ENCODE measurements at regions not wholly inside any gene's neighbourhood (a gene's known extent, or its start where the extent isn't known, plus 50 kb on each side); places are given as distances from the start of the nearest gene placed in this dataset.

DNA sequence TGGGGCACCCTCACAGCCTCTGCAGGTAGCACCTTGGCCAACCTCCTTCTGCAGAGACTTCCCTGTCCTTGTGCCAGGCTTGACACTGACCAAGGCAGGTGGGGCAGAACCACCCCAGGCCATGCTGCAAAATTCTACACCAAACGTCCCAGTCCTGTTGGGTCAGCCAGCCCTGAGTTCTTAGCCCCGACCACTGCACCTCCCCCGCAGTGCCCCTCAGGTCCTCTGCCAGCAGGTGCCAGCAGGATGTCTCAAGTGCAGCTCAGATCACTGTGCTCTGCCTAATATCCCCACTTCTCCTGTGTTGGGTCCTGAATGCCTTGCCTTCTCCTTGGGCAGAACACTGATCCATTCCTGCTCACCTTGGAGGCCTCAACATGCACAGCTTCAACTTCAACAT lies 999.7 kb downstream of the TBC1D22A start:
- DNase-seq (ENCODE audit: low read depth), result no peak

DNA sequence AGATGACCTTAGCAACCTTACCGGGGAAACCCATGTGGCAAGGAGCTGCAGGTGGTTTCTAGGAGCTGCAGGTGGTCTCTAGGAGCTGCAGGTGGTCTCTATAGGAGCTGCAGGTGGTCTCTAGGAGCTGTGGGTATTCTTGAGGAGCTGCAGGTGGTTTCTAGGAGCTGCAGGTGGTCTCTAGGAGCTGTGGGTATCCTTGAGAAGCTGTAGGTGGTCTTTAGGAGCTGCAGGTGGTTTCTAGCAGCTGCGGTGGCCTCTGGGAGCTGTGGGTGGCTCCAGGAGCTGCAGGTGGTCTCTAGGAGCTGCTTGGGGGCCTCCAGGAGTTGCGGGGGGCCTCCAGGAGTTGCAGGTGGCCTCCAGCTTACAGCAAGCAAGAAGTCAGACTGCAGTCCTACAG lies 997.5 kb downstream of the TBC1D22A start:
- DNase-seq (ENCODE audit: low read depth), result no peak

DNA sequence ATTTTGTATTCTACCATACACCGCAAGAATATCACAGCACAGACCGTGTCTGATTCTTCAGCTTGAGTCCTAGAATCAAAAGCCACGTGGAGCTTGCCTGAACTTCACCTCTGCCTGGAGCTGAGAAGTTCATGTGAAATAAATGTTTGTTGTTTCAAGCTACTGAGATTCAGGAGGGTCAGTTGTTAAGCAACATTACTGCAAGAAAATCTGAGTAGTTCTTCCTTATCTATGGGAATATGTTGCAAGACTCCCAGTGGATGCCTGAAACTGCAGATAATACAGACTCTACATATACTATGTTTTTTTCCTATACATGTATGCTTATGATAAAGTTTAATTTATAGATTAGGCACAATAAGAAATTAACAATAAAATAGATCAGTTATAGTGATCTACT lies 995.3 kb downstream of the TBC1D22A start:
- DNase-seq (ENCODE audit: low read depth), result no peak

DNA sequence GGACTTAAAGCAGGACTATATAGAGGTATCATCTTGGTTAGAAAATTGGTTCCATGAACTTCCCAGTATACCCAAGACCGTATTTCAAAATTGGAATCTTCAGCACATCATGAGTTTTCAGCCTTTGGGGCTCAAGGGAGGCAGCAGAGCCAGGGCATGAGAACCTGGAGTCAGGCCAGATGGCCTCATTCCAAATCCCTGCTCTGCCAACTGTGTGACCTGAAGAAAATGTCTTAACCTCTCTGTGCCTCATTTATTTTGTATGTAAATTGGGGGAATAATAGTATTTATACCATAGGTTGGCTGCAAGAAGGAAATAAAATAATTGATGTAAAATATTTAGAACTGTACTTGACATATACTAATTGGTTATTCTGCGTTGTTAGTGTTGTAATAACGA lies 987.6 kb downstream of the TBC1D22A start:
- DNase-seq (ENCODE audit: low read depth), result no peak

DNA sequence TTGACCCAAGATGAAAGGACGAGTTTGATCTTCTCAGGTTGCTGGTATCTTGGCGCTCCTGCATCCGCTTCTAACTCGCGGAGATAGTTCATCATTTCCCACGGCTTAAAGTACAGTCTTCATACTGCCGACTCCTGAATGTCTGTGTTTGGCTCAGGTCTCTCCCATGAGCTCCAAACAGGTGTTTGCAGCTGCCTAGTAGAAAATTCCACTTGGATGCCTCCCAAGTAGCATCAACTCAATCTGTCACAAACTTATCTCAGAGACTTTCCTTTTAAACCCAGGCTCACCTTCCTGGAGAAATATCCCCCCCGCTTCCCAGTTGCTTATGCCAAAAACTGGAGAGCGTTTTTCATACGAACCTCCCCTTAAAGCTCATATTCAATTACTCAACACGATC lies 986.5 kb downstream of the TBC1D22A start:
- DNase-seq (ENCODE audit: low read depth), result no peak

DNA sequence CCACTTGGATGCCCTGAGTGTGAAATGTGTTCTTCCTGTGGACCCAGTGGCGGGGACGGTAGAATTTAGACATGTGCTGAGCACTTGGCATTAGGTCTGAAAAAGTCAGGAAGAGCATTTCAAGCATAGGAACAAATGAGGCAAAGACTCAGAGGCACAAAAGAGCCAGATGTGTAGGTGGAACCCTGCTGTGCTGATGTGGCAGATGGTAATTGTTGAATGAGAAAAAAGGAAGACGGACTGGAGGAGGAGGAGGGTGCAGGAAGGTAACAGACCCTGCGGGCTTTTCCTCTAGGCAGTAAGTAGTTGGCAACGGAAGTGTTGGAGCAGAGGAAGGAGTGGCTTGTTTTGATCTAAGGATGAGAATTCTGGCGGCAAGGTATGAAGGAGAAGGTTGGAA lies 985.8 kb downstream of the TBC1D22A start:
- DNase-seq (ENCODE audit: low read depth), result no peak

DNA sequence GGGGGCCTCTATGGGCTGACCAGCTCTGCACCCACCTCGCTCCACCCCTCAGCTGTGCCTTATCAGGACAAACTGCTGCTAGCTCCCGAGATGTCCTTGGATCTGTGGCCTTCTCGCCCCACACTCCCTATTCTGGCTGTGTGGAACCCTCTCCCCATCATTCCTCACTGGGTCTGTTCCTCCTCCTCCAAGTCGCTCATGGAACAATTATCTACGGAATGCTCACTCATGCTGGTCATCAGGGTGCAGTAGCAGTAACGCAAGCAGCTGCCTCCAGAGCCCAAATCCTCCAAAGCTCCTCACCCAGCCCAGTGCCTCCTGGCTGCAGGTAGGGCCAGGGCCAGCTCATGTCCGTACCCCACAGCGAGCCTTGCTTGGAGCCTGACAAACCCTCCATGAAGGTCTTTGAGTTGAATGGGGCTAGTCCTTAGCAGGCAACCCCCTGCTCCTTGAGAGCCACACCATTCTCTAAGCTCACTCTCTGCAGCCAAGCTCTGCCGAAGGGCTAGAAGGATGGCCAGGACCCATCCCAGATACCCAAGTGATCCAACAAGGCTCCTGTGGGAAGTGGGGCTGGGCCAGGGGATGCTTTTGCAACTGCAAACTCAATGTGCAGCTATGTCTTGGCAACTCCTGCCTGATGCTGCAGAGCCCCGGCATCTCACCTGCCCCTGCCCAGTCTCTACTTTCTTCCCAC lies 977.8 kb downstream of the TBC1D22A start:
- DNase-seq (ENCODE audit: low read depth), result no peak

DNA sequence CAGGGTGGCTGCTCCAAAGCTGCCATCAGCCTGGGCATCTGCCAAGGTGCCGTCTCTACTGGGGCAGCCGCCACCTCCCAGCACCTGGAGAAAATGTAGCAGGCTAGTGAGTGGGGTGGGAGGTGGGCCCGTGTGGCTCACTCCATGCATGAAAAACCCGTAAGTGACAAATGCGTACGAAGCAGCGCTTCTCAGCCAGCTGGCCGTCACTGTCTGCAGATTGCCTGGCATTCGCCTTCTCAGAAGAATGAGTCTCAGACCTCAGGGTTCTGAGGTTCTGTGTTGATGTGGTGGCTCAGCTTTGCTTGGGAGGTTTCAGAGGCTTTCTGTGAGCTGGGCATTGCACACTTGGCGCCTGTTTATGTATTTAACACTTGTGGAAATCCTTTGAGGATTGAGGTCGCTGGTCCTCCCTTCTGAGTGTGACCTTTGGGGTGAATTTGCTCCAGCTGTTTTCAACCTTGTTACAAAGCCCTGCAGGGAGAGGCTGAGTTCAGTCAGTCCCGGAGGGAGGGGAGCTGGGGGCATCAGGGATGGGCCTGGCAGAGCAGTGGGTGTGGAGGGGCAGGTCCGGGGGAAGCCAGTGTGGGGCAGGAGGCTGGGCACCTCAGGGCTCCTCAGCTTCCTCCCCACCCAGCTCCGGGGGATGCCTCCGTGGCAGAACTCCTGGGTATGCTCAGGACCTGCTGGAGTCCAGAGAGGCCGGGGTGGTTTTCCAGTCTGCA lies 977.0 kb downstream of the TBC1D22A start:
- DNase-seq (ENCODE audit: low read depth), result no peak

DNA sequence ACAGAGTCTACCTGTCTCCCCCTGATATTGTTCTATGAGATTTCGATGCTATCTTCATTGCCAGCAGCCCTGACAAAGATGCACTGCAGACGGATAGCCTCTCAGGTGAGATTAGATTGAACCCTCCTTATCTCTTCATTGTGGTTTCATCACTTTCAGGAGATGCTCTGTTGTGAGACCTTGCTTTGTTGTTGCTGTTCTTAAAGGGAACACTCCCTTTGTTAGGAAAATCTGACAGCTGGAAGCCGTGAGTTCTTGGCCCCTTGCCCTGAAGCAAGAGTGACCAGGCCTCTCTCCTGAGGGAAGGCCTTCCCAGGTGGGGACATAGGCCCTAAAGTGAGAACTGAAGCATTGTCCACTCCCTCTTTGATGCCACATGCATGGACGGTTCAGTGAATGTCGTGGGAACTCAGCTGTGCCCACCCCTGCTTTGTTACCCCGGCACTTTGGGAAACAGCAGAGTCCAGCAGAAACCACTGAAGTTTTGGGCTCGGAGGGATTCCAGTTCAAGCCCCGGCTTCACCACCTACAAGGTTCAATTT lies 976.1 kb downstream of the TBC1D22A start:
- DNase-seq (ENCODE audit: low read depth), result no peak

DNA sequence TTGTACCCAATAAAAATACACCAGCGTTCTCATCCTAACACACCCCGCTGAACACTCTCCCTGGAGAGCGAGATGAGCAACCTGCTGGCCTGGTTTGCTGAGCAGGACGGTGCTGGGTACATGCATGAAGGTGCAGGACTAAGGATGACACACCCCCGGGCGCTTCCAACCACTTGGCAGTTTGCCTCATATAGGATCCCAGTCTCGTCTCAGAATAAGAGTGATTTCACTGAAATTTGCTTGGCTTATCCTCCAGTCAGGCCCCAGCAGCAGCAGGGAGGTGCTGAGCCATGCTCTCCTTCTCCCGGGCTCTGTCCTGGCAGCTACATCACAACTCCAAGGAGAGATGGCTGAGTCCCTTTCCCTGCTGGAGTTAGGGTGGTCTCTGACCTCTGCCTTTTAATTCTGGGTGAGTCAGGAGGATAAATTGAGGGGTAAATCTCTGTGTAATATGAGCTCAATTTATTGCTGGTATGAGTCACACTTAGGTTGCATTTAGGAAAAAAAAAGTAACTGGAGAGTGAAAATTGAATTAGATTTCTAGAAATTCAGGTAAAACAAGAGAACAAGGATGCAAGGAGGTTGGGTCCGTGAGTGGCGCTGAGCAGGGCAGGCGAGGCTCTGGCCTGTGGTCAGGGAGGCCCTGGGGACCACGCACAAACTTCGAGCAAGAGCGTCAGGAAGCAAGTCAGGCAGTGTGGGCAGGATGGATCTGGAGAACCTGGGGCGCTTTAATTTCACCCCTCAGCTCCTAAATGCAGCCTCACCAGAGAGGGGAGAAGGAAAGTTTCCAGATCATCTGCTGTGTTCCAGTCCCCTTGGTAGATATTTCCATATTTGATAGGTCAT lies 974.0 kb downstream of the TBC1D22A start:
- DNase-seq (ENCODE audit: low read depth), result no peak

DNA sequence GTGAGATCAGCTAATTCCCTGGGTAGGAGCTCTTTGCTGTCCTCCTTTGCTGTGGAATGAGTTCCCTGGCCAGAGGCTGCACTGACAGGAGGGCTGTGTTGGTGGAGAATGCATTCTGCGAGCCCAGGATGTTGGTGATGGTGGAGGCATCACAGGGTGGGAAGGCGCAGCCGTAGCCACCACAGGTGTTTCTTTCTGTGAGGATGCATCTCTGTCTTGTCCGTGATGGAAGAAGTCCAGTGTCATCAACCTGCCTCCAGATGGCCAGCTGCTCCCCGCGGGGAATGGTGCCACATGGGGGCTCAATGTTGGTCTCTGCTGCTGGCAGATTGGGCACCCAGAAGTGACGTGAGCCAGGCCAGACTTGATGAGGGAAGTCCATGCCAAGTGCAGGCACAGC lies 972.1 kb downstream of the TBC1D22A start:
- no peak for DNase-seq (ENCODE audit: low read depth)

DNA sequence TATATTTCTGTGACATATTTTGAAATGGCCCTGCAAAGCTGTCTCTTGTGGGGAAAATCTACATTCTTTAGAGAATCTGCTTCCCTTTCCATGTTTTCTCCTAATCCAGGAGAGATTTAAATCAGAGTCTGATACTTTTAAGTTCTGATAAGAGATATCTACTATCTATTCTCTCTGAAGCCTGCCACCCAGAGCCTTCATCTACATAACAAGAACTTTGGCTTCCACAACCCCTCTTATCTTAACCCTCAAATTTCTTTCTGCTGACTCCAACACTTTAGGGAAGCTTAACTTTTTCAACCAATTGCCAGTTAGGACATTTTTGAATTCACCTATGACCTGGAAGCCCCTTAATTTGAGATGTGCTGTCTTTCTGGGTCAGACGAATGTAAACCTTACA lies 965.2 kb downstream of the TBC1D22A start:
- no peak for DNase-seq (ENCODE audit: low read depth)

DNA sequence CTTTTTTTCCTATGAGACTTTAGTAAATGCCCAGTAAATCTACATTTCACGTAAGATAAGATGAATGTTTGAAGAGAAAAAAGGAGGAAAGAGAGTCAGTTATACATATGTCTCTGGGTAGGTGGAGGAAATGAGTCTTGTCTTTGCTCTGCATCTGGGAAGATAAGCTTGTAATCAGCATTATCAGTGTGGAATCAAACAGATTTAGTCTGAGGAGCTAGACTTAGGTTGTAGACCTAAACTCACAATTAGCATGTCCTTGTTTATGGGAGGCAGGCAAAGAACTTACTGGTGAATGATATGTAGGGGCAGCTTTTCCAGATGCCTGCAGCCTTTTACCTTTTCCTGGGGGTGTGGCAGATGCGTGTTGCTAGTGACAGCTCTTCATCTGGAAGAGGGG lies 962.3 kb downstream of the TBC1D22A start:
- DNase-seq (ENCODE audit: low read depth), result no peak

DNA sequence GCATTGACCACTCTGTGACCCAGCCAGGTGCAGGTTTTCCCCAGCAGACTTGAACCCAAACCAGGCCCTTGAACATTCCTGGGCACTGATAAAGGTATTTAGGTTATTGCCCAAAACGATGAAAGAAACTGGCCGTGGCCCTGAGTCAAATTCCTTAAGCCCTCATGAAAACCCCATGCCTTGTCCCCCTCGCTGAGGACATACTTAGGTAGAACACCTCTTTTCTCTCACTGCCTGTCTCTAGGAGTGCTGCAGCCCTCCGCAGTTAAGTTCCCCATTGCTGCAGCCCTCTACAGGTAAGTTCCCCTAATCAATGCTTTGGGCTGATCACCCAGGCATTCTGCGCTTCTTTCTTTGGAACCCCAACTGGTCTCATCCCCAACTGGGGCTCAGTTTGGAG lies 961.6 kb downstream of the TBC1D22A start:
- DNase-seq (ENCODE audit: low read depth), result no peak

DNA sequence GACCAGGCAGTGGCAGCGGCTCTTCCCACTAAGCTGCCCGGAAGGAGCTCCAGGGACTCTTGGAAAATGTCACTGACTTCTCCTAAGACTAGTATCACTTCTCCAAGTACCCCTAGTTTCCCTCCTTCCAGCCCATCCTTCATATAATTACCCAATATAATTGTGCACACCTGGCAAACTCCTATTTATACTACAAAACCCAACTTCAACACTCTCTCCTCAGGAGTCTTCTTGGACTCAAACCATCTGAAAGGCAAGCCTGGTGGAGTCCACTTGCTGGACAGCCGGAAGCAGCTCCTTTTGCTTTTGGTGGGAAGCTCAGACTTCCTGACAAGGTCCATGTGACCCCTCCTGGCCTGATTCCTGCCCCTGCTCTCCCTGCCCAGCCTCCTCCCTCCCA lies 955.9 kb downstream of the TBC1D22A start:
- DNase-seq (ENCODE audit: low read depth), result no peak

DNA sequence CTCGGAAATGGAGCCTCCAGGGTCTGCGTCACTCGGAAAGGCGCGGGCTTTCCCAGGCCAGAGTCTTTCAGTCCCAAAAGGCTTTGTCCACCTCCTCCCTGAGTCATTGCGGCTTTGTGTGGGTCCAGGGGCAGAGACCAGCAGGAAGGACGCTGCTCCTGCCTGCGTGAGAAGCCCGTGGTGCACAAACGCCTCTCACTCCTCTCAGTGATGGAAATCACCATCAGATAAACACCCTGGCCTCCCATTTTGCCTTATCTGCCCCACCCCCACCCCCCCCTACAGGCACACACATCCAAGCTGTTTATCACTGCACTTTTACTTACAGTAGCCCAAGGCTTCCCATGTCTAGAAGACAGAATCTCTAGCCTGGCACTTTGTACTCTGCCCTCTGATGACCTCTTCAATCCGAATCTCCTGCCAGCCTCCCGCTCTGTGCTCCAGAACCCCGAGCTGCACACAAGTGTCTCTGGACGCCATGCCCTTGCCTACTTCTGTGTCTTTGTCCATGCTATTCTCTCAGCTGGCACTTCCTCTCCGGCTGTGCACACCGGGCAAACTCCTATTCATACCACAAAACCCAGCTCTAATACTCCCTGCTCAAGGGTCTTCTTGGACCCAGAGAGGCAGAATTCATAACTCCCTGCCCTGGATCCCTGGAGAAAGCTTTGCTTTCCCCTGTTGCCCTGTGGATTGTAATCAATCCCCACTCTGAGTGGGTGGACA lies 954.6 kb downstream of the TBC1D22A start:
- DNase-seq (ENCODE audit: low read depth), result no peak

DNA sequence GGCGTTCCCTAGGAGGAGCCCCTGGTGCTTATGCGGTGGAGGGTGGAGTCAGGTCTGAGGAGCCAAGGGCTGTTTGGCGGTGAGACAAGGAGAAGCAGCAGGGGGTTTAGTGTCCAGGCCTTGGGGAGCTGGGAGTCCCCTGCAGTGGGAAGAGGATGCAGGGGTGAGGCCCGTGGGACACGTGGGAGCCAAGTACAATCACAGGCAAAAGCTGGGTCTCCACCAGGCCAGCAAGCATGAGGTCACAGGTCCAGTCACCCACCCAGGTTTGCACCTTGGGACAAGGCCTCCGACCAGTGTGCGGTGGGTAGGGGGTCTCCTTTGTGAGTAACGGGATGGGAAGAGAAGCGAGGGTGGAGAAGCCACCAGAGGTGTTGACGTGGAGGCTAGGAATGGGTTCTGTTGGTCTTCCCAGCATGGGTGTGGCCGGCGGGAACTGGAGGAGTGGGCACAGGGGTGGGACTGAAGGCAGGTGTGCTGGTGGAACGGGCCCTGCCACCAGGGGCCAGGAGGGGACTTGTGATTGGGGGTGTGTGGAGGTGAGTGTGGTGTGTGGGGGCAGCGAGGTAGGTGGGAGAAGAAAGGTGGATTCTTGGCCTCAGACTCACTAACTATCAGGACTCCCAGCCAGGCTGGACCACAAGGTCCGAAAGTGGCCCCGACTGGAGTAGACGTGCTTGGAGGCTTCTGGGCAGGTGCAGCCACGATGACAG lies 953.6 kb downstream of the TBC1D22A start:
- DNase-seq (ENCODE audit: low read depth), result no peak

DNA sequence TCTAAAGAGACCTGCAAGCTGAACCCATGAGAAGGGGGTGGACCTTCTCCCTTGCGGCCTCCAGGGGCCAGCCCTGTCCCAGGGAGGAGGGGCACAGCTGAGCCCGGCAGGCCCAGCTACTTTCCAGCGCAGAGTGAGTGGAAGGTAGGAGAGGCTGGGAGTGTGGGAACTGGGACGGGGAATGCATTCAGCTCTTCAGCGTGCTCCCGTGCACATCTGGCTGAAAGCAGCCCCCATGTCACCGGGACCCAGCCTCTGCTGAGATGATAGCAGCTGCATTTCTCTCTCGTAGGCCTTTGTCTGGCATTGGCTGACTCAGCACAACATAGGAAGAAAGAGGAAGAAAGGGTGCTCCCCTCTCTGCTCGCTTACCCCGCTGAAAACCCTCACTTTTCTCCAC lies 951.5 kb downstream of the TBC1D22A start:
- DNase-seq (ENCODE audit: low read depth), result no peak

DNA sequence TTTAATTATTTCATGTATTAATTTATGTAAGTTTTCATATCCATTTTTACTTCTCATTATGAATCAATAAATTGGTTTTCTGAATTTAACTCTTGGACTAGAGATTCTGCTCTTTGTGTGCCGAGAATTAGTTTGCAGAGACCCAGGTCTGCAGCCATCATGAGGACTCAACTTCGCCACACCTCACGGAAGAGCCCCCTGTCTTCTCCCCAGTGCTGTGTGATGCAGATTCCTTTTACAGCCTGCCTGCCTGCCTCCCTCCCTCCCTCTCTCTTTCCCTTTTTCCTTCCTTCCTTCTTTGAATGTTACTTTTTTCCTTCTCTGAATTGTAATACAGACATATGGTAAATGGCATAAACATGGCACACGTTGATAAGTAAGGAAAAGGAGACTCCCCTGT lies 947.7 kb downstream of the TBC1D22A start:
- no peak for DNase-seq (ENCODE audit: low read depth)

DNA sequence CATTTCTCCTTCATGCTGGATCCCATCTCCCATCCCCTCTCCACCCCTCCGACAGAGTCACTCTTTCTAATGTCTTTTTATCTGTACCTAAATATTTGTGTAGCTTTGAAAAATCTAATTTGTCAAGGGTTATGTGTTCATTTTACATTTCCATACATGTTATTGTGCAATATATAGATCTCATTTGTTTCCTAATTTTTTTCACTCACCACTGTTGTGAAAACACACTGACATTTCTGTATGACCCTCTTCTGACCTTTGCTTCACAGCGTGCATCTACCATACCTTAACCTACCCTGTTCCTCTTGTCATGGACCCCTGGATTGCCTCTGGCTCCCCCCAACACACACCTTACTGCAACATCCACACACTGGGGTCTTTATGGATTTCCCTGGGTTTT lies 942.9 kb downstream of the TBC1D22A start:
- DNase-seq (ENCODE audit: low read depth), result no peak

DNA sequence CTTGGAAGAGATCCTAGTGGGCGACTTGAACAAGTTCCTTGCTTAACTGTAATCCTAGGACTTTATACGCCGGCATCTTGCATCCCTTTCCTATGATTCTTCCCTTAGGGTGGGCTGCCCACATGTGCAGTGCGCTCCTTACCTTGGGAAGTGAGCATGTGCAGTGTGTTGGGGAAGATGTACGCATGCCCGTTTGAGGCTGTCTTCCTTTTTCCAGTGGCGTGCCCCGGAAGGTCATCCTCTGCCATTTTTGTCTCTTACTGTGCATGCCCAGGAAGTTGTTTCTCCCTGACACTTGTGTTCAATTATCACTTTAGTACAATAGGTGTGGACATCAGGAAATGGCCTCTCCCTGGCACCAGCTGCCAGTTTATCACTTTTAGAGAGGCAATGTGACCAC lies 936.5 kb downstream of the TBC1D22A start:
- DNase-seq (ENCODE audit: low read depth), result no peak
